Small intestine (tissue), 7 donors: ENCODE measurements at regions not wholly inside any gene's neighbourhood (a gene's known extent, or its start where the extent isn't known, plus 50 kb on each side); places are given as distances from the start of the nearest gene placed in this dataset.

ENCODE experiments used
- DNase-seq, 2 donors: peaks; one replicate each; pipeline versions ENCODE4 v3.0.0 to v3.0.0-alpha.2; 2013
- FAIRE-seq: peaks from 2 replicates; lab custom pipeline; 2012; peaks lifted over from hg19 to GRCh38; lab: Jason Lieb, UNC
- H3K27ac ChIP-seq, 3 donors: one replicate each; pipeline ENCODE4 v1.5.1; 2013; ENCODE audit warnings: low read length in 2 of 3, mild to moderate bottlenecking in 2 of 3, control low read depth in 1 of 3, inconsistent platforms in 1 of 3, low read depth in 1 of 3, moderate library complexity in 1 of 3
- H3K27me3 ChIP-seq, 3 donors: one replicate each; pipeline ENCODE4 v1.6.1; 2013; ENCODE audit warnings: low read length in 3 of 3, inconsistent platforms in 1 of 3; ENCODE audit not compliant: control insufficient read depth in 3 of 3, insufficient read depth in 3 of 3
- H3K36me3 ChIP-seq, 3 donors: one replicate each; pipeline ENCODE4 v1.6.1; 2013; ENCODE audit warnings: low read length in 3 of 3, inconsistent platforms in 1 of 3, low read depth in 1 of 3, mild to moderate bottlenecking in 1 of 3, moderate library complexity in 1 of 3; ENCODE audit not compliant: control insufficient read depth in 3 of 3, insufficient read depth in 2 of 3
- H3K4me1 ChIP-seq, 3 donors: one replicate each; pipeline ENCODE4 v1.6.1; 2013; ENCODE audit warnings: low read length in 2 of 3, inconsistent platforms in 1 of 3, low read depth in 1 of 3, mild to moderate bottlenecking in 1 of 3, moderate library complexity in 1 of 3; ENCODE audit not compliant: control insufficient read depth in 3 of 3, insufficient read depth in 2 of 3
- H3K4me3 ChIP-seq, 3 donors: one replicate each; pipeline ENCODE4 v1.5.1; 2013; ENCODE audit warnings: low read length in 3 of 3, control low read depth in 1 of 3, inconsistent platforms in 1 of 3, low read depth in 1 of 3, mild to moderate bottlenecking in 1 of 3, moderate library complexity in 1 of 3
- H3K9me3 ChIP-seq, 2 donors: one replicate each; pipeline ENCODE4 v1.6.1; 2013; ENCODE audit warnings: low read depth in 1 of 2, low read length in 1 of 2; ENCODE audit not compliant: control insufficient read depth in 2 of 2, insufficient read depth in 1 of 2
- WGBS, 3 donors: extraction: QIAGEN DNeasy Blood & Tissue Kit; methylation state at CpG; one replicate each; pipeline ENCODE4 v1.1.7; 2013; 5-methylcytosine and 5-hydroxymethylcytosine counted together
- donor health status: healthy with polysubstance abuse.
- donor health status: control.
- donor health status: control.
- donor health status: Bipolar disorder and iron deficiency.
- donor health status: healthy.

DNA sequence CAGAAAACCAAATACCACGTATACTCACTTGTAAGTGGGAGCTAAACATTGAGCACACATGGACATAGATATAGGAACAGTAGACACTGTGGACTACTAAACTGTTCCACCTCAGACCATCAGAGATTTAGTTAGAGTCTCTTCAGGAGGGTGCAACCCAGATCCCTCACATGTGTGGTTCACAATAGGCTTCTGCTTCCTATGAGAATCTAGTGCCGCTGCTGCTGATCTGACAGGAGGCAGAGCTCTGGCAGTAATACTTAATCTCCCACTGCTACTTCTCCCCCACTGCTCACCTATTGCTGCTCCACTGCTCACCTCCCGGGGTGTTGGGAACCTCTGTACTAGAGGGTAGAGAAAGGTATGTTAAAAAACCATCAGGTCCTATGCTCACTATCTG lies 533.3 kb downstream of the NSUN3 start:
- 72 to 86% (median 78%) methylated on average over 3 of the region's 3 CpGs for WGBS, 3 donors
- DNase-seq = no peak
- no peaks in the 10 kb centered on the region for H3K27me3 ChIP-seq
- no peaks in the 10 kb centered on the region for H3K9me3 ChIP-seq
- no peak overlapping the region for H3K4me3 ChIP-seq
- H3K36me3 ChIP-seq = no peaks in the 10 kb centered on the region
- no peak for FAIRE-seq
- no peaks in the 10 kb centered on the region for H3K4me1 ChIP-seq
- H3K27ac ChIP-seq = no peak overlapping the region

DNA sequence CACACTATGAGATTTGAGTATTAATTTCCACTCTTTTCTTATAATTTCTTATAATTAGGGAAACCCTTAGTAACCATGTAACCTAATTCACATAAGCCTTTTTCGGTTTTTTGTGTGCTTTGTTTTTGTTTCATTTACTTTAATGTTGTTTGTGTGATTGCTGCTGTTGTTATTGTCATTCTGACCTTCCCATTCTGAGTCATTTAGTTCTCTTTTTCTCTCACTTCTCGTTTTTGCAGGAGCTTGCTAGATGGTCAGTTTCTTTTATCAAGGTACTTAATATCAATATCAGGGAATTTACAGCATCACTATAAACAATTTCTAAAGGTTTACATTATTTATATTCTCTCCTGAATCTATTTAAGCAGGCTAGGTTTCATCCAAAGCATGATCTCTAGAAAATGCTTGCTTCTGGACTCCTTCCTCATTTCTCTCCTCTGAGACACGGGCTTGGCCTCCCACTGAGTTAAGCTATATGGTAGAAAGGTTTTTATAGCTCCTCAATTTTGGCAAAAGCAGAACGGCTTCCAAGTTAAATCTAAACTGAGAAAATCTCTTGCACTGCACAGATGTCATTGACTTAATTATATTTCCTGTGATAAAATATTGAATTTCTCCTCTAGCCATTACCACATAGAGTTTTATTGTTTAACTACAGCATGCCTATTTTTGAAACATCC lies 534.2 kb downstream of the NSUN3 start:
- Histone ChIP-seq H3K4me3 (no peak overlapping the region), H3K36me3 (no peaks in the 10 kb centered on the region), H3K4me1 (no peaks in the 10 kb centered on the region), H3K27ac (no peak overlapping the region), H3K27me3 (no peaks in the 10 kb centered on the region), H3K9me3 (no peaks in the 10 kb centered on the region)
- no peak for FAIRE-seq
- DNase-seq = no peak
- WGBS, 3 donors = 38 to 41% (median 40%) methylated on average over 4 of the region's 4 CpGs

GRCh38 chr3:94607778-94608177 lies 544.9 kb downstream of the NSUN3 start:
- 29 to 47% (median 47%) methylated on average over 2 of the region's 2 CpGs for WGBS, 3 donors
- H3K4me1 ChIP-seq = no peaks in the 10 kb centered on the region
- no peaks in the 10 kb centered on the region for H3K9me3 ChIP-seq
- H3K36me3 ChIP-seq = no peaks in the 10 kb centered on the region
- FAIRE-seq = no peak
- DNase-seq = no peak
- H3K27me3 ChIP-seq = no peaks in the 10 kb centered on the region
- H3K27ac ChIP-seq = no peak overlapping the region
- H3K4me3 ChIP-seq = no peak overlapping the region

- 81 to 86% (median 85%) methylated on average over 3 of the region's 3 CpGs for WGBS, 3 donors
- Histone ChIP-seq H3K36me3 (no peaks in the 10 kb centered on the region), H3K4me1 (no peaks in the 10 kb centered on the region), H3K4me3 (no peak overlapping the region), H3K27ac (no peak overlapping the region), H3K9me3 (no peaks in the 10 kb centered on the region), H3K27me3 (no peaks in the 10 kb centered on the region)
- FAIRE-seq = no peak
- DNase-seq = no peak
Measured at GRCh38 chr3:94609908-94610307, 547.0 kb downstream of the NSUN3 start.

- Histone ChIP-seq H3K36me3 (no peaks in the 10 kb centered on the region), H3K9me3 (no peaks in the 10 kb centered on the region), H3K4me1 (no peaks in the 10 kb centered on the region), H3K27ac (no peak overlapping the region), H3K4me3 (no peak overlapping the region), H3K27me3 (no peaks in the 10 kb centered on the region)
- WGBS, 3 donors = 71 to 83% (median 73%) methylated on average over 5 of the region's 5 CpGs
- no peak for FAIRE-seq
- no peak for DNase-seq
Measured at GRCh38 chr3:94611596-94611995, 548.7 kb downstream of the NSUN3 start.

DNA sequence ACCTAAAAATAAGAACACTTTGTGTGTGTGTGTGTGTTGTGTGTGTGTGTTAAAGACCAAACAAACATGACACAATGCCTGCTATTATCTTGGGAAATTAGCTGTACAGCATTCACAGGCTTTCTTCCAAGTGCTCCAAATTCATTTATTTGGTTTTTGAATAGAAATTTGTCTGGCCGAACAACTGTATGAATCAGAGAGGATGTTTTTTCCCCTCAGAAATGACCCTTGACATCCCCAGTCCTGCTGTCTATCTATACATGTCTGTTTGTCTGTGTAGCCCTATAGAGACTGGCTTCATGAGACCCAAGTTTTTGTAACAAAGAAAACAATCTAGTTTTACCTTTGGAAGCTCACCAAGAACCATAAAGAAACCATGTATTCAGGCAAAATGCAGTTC lies 549.8 kb downstream of the NSUN3 start:
- 82 to 86% (median 84%) methylated on average over 1 of the region's 1 CpG for WGBS, 3 donors
- no peak overlapping the region for H3K27ac ChIP-seq
- FAIRE-seq = no peak

DNA sequence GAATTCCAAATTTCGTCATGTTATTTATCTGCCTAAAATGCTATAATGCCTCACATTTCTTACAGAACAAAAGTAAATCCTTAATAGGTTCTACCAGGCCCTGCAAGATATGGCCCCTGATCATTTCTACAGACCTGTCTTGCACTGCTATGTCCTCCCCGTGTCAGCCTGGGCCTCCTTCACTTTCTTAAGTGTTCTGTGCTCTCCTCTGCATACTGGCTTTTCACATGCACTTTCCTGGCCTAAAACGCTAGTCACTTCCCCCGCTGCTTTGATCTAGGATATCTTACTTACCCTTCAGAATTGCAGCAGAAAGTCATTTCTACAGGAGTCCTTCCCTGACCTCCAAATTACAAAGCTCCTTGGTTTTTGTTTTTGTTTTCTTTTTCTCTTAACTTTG lies 551.3 kb downstream of the NSUN3 start:
- no peak overlapping the region for H3K4me3 ChIP-seq
- H3K27me3 ChIP-seq = no peaks in the 10 kb centered on the region
- WGBS, 3 donors = 74 to 79% (median 79%) methylated on average over 4 of the region's 4 CpGs
- DNase-seq (no peak), FAIRE-seq (no peak)
- no peaks in the 10 kb centered on the region for H3K4me1 ChIP-seq
- no peak overlapping the region for H3K27ac ChIP-seq
- no peaks in the 10 kb centered on the region for H3K9me3 ChIP-seq
- no peaks in the 10 kb centered on the region for H3K36me3 ChIP-seq

More for the DNA sequence above, 549.8 kb downstream of the NSUN3 start:
- H3K4me1 ChIP-seq = no peaks in the 10 kb centered on the region
- no peaks in the 10 kb centered on the region for H3K9me3 ChIP-seq
- H3K27me3 ChIP-seq = no peaks in the 10 kb centered on the region
- H3K4me3 ChIP-seq = no peak overlapping the region
- no peaks in the 10 kb centered on the region for H3K36me3 ChIP-seq
- DNase-seq = no peak

GRCh38 chr3:94615275-94616065 lies 552.6 kb downstream of the NSUN3 start:
- Histone ChIP-seq H3K4me1 (no peaks in the 10 kb centered on the region), H3K36me3 (no peaks in the 10 kb centered on the region), H3K27me3 (no peaks in the 10 kb centered on the region), H3K27ac (no peak overlapping the region), H3K9me3 (no peaks in the 10 kb centered on the region), H3K4me3 (no peak overlapping the region)
- DNase-seq (no peak), FAIRE-seq (no peak)
- 44 to 59% (median 56%) methylated on average over 2 of the region's 2 CpGs for WGBS, 3 donors
